ENCODE measurements at regions not wholly inside any gene's neighbourhood (a gene's known extent, or its start where the extent isn't known, plus 50 kb on each side); places are given as distances from the start of the nearest gene placed in this dataset.

DNA sequence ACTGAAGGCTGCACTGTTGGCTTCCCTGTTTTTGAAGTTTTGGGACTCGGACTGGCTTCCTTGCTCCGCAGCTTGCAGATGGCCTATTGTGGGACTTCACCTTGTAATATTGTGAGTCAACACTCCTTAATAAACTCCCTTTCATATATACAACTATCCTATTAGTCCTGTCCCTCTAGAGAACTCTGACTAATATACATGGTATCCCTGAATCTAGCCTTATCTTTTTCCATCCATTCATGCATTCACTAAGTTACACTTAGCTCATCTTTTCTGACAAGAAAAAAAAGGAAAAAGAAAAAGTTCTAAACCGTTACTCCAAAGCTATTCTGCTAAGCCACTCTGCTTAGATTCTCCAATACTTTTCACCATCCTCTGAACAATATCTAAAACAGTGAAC is 1260.2 kb upstream of the PCDH7 start:
- no peak for TF ChIP-seq CTCF (IDR thresholded peaks at IDR 0.05; ENCODE audit: insufficient read depth, low read length, poor library complexity, severe bottlenecking)
- Histone ChIP-seq H3K36me3 (ENCODE audit: control insufficient read depth, insufficient read depth, low read length) (no peaks in the 10 kb centered on the region), H3K27me3 (replicated peaks; ENCODE audit: control insufficient read depth, insufficient read depth, low read length) (no peaks in the 10 kb centered on the region), H3K4me3 (replicated peaks; ENCODE audit: low read depth, low read length) (no peak overlapping the region)
- DNase-seq (ENCODE audit: extremely low read depth, insufficient read length), result no peak

DNA sequence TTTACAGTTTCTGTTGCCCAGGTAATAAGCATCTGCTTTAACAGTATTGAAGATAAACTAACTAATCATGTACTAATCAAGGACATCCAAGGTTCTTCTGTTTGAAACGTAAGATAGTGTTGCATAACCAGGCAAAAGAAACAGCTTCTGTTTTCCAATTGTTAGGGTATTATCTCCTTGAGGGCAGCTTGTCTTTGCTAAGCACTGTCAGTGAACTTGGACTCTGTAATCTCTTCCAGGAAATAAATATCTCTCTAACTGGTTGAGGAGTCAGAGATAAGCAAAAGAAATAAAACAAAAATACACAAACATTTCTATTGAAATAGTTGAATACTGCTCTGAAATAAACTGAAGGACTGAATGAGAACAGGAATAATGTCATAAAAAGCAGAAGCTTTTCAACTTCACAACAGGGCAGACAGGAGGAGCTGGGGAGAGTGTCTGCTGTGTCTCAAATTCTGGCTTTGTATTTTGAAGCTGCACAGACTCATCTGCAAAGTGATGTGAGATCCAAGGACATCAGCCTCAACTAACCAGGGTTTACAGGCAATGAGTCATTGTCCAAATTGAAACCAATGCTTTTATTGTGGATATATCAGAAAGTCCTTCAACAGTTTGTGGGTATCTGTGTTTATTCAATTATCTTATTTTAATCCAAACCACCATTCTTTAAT is 1253.0 kb upstream of the PCDH7 start:
- no peak overlapping the region for H3K4me3 ChIP-seq (replicated peaks; ENCODE audit: low read depth, low read length)
- no peak for TF ChIP-seq CTCF (IDR thresholded peaks at IDR 0.05; ENCODE audit: insufficient read depth, low read length, poor library complexity, severe bottlenecking)
- no peaks in the 10 kb centered on the region for H3K36me3 ChIP-seq (ENCODE audit: control insufficient read depth, insufficient read depth, low read length)
- DNase-seq (ENCODE audit: extremely low read depth, insufficient read length), result no peak
- no peaks in the 10 kb centered on the region for H3K27me3 ChIP-seq (replicated peaks; ENCODE audit: control insufficient read depth, insufficient read depth, low read length)
